Activated B cell treated with CpG ODN at 0.5 μM for 24 hours (primary cell): ENCODE measurements at regions not wholly inside any gene's neighbourhood (a gene's known extent, or its start where the extent isn't known, plus 50 kb on each side); places are given as distances from the start of the nearest gene placed in this dataset.

Experiments
- ATAC-seq: fragments of 200-7000 bp; cut with Tn5 transposase; one replicate; pipeline ENCODE4 v1.10.0; 2021; ENCODE audit warnings: low read depth, mild to moderate bottlenecking, moderate library complexity
- CTCF ChIA-PET: fragments of 350-600 bp; sonication (Branson Sonifier 250); formaldehyde crosslinking; loops from one replicate; lab custom pipeline; 2021; ENCODE audit warnings: antibody characterized with exemption; lab: Charles Lee
- POLR2A ChIA-PET: fragments of 350-600 bp; sonication (Branson Sonifier 250); formaldehyde crosslinking; loops from one replicate; lab custom pipeline; 2021; ENCODE audit warnings: antibody characterized with exemption; lab: Charles Lee
- DNase-seq: peaks from one replicate; pipeline ENCODE4 v3.0.0; 2022
- H3K27ac Mint-ChIP-seq: one replicate; pipeline ENCODE4 v1.8.0; 2020; ENCODE audit warnings: mixed read lengths
- H3K27me3 Mint-ChIP-seq: one replicate; pipeline ENCODE4 v1.8.0; 2021; ENCODE audit warnings: mixed read lengths
- H3K36me3 Mint-ChIP-seq: one replicate; pipeline ENCODE4 v1.8.0; 2021; ENCODE audit warnings: low read depth, mixed read lengths
- H3K4me1 Mint-ChIP-seq: one replicate; pipeline ENCODE4 v1.8.0; 2021; ENCODE audit warnings: mixed read lengths
- H3K4me3 Mint-ChIP-seq: one replicate; pipeline ENCODE4 v1.8.0; 2020; ENCODE audit warnings: mild to moderate bottlenecking, mixed read lengths
- H3K9me3 Mint-ChIP-seq: one replicate; pipeline ENCODE4 v1.8.0; 2020; ENCODE audit warnings: mixed read lengths
- CTCF ChIP-seq: fragments of 200-600 bp; IDR thresholded peaks from one replicate; pipeline ENCODE4 v1.8.0; 2022; ENCODE audit warnings: antibody characterized with exemption, mild to moderate bottlenecking
- intact Hi-C: fragments of 100-400 bp; cut with micrococcal nuclease; formaldehyde crosslinking; loops from one replicate; pipeline ENCODE4 v1.15.1; 2024

- H3K4me1 Mint-ChIP-seq = no peaks in the 10 kb centered on the region
- H3K36me3 Mint-ChIP-seq = no peaks in the 10 kb centered on the region
- TF ChIP-seq CTCF = no peak
- H3K9me3 Mint-ChIP-seq = peaks cover 9% of the 10 kb centered on the region
- H3K27me3 Mint-ChIP-seq = no peaks in the 10 kb centered on the region
- POLR2A ChIA-PET = no interaction called here
- CTCF ChIA-PET = no interaction called here
- ATAC-seq = no peak
- no peak overlapping the region for H3K27ac Mint-ChIP-seq
- H3K4me3 Mint-ChIP-seq = no peak overlapping the region
- no peak for DNase-seq
- intact Hi-C loops = no loop called here
Observed at GRCh38 chr15:58271410-58271809, 133.2 kb downstream of the AQP9 start.

- H3K9me3 Mint-ChIP-seq = peaks cover 9% of the 10 kb centered on the region
Observed at GRCh38 chr15:58273104-58273503, 134.9 kb downstream of the AQP9 start.

GRCh38 chr15:58274885-58275284 is 136.7 kb downstream of the AQP9 start:
- Mint-ChIP-seq H3K36me3 (no peaks in the 10 kb centered on the region), H3K27me3 (peaks cover 3% of the 10 kb centered on the region), H3K9me3 (peaks cover 9% of the 10 kb centered on the region), H3K4me1 (no peaks in the 10 kb centered on the region), H3K27ac (no peak overlapping the region), H3K4me3 (no peak overlapping the region)
- ChIA-PET POLR2A (no interaction called here), CTCF (no interaction called here)
- ATAC-seq (no peak), DNase-seq (no peak)
- TF ChIP-seq CTCF = no peak
- intact Hi-C loops = no loop called here

More at GRCh38 chr15:58273104-58273503, 134.9 kb downstream of the AQP9 start:
- POLR2A ChIA-PET = no interaction called here
- Mint-ChIP-seq H3K4me1 (no peaks in the 10 kb centered on the region), H3K36me3 (no peaks in the 10 kb centered on the region), H3K4me3 (no peak overlapping the region), H3K27me3 (no peaks in the 10 kb centered on the region), H3K27ac (no peak overlapping the region)
- no peak for DNase-seq
- TF ChIP-seq CTCF = no peak
- ATAC-seq = no peak
- intact Hi-C loops = no loop called here
- CTCF ChIA-PET = no interaction called here

GRCh38 chr15:58275785-58276184 is 137.6 kb downstream of the AQP9 start:
- H3K27me3 Mint-ChIP-seq = peaks cover 3% of the 10 kb centered on the region
- peaks cover 9% of the 10 kb centered on the region for H3K9me3 Mint-ChIP-seq
- DNase-seq = no peak
- no peaks in the 10 kb centered on the region for H3K36me3 Mint-ChIP-seq
- no peak for ATAC-seq
- no peaks in the 10 kb centered on the region for H3K4me1 Mint-ChIP-seq
- no peak overlapping the region for H3K27ac Mint-ChIP-seq
- ChIA-PET POLR2A (no interaction called here), CTCF (no interaction called here)
- TF ChIP-seq CTCF = no peak
- intact Hi-C loops = no loop called here
- H3K4me3 Mint-ChIP-seq = no peak overlapping the region

- no peak overlapping the region for H3K27ac Mint-ChIP-seq
- ChIA-PET POLR2A (no interaction called here), CTCF (no interaction called here)
- peaks cover 3% of the 10 kb centered on the region for H3K27me3 Mint-ChIP-seq
- ATAC-seq (no peak), DNase-seq (no peak)
- H3K36me3 Mint-ChIP-seq = no peaks in the 10 kb centered on the region
- no peak overlapping the region for H3K4me3 Mint-ChIP-seq
- no peaks in the 10 kb centered on the region for H3K9me3 Mint-ChIP-seq
- TF ChIP-seq CTCF = no peak
- no peaks in the 10 kb centered on the region for H3K4me1 Mint-ChIP-seq
- intact Hi-C loops = no loop called here
Observed at GRCh38 chr15:58276924-58277323, 138.7 kb downstream of the AQP9 start.
